ENCODE measurements at regions not wholly inside any gene's neighbourhood (a gene's known extent, or its start where the extent isn't known, plus 50 kb on each side); places are given as distances from the start of the nearest gene placed in this dataset.

GRCh38 chr4:59039046-59039445 is 1928.9 kb upstream of the IGFBP7 start:
- TF ChIP-seq, protein P1, sequence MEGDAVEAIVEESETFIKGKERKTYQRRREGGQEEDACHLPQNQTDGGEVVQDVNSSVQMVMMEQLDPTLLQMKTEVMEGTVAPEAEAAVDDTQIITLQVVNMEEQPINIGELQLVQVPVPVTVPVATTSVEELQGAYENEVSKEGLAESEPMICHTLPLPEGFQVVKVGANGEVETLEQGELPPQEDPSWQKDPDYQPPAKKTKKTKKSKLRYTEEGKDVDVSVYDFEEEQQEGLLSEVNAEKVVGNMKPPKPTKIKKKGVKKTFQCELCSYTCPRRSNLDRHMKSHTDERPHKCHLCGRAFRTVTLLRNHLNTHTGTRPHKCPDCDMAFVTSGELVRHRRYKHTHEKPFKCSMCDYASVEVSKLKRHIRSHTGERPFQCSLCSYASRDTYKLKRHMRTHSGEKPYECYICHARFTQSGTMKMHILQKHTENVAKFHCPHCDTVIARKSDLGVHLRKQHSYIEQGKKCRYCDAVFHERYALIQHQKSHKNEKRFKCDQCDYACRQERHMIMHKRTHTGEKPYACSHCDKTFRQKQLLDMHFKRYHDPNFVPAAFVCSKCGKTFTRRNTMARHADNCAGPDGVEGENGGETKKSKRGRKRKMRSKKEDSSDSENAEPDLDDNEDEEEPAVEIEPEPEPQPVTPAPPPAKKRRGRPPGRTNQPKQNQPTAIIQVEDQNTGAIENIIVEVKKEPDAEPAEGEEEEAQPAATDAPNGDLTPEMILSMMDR (IDR thresholded peaks at IDR 0.05) = no peak
- TF ChIP-seq POLR2A (IDR thresholded peaks at IDR 0.05) = no peak

Data from Peyer's patch (tissue), 4 donors.